SU-DHL-6 (cell line): ENCODE measurements at regions not wholly inside any gene's neighbourhood (a gene's known extent, or its start where the extent isn't known, plus 50 kb on each side); places are given as distances from the start of the nearest gene placed in this dataset.

Experiments used
- H2AFZ ChIP-seq: fragments of 200-600 bp; sonication (generic); 2 replicates; pipeline ENCODE4 v1.6.1; 2014; ENCODE audit warnings: low read depth, mild to moderate bottlenecking, moderate library complexity, mixed read lengths, antibody characterized with exemption, low read length; ENCODE audit not compliant: severe bottlenecking
- H3F3A ChIP-seq: fragments of 200-600 bp; shearing (Covaris generic); 2 replicates; pipeline ENCODE4 v1.6.0; 2016; ENCODE audit warnings: antibody characterized with exemption, mild to moderate bottlenecking; ENCODE audit not compliant: insufficient read depth
- H3K27ac ChIP-seq: fragments of 200-600 bp; sonication (generic); 2 replicates; pipeline ENCODE4 v1.5.1; 2016; ENCODE audit warnings: low read depth, mild to moderate bottlenecking, low read length, moderate library complexity, mixed read lengths
- H3K27me3 ChIP-seq: fragments of 200-600 bp; sonication (generic), shearing (Covaris generic); 2 replicates; pipeline ENCODE4 v1.6.0; 2014; ENCODE audit warnings: mild to moderate bottlenecking, low read length
- H3K36me3 ChIP-seq: fragments of 200-600 bp; sonication (generic); 2 replicates; pipeline ENCODE4 v1.6.1; 2014; ENCODE audit warnings: mild to moderate bottlenecking, low read length, mixed read lengths
- H3K4me2 ChIP-seq: fragments of 300-600, 200-600 bp; shearing (Covaris generic), sonication (generic); 2 replicates; pipeline ENCODE4 v1.6.0; 2014; ENCODE audit warnings: low read length, low read depth, mild to moderate bottlenecking; ENCODE audit not compliant: poor library complexity, severe bottlenecking
- H3K4me3 ChIP-seq: fragments of 200-600 bp; sonication (generic); 2 replicates; pipeline ENCODE4 v1.5.1; 2014; ENCODE audit warnings: antibody characterized with exemption, low read length, mild to moderate bottlenecking, mixed read lengths; ENCODE audit not compliant: insufficient read depth, poor library complexity, severe bottlenecking
- H3K79me2 ChIP-seq: fragments of 200-600 bp; sonication (generic); 2 replicates; pipeline ENCODE4 v1.6.1; 2014; ENCODE audit warnings: mild to moderate bottlenecking, low read length, moderate library complexity; ENCODE audit not compliant: insufficient read depth
- H3K9ac ChIP-seq: fragments of 200-600 bp; sonication (generic); 2 replicates; pipeline ENCODE4 v1.7.0; 2014; ENCODE audit warnings: mild to moderate bottlenecking, low read length
- H3K9me2 ChIP-seq: fragments of 200-600 bp; sonication (generic); replicated peaks from 2 replicates; pipeline ENCODE4 v1.6.1; 2014; ENCODE audit warnings: low read length; ENCODE audit not compliant: insufficient read depth
- H3K9me3 ChIP-seq: fragments of 200-600 bp; sonication (generic); 2 replicates; pipeline ENCODE4 v1.6.1; 2014; ENCODE audit warnings: low read length, mixed read lengths; ENCODE audit not compliant: insufficient read depth
- H4K20me1 ChIP-seq: fragments of 200-600 bp; sonication (generic); 2 replicates; pipeline ENCODE4 v1.6.1; 2014; ENCODE audit warnings: low read depth, mild to moderate bottlenecking, antibody characterized with exemption, low read length, moderate library complexity, mixed read lengths
- CTCF ChIP-seq: fragments of 200-600 bp; sonication (generic); IDR thresholded peaks from one replicate; pipeline ENCODE4 v1.5.1; 2017; ENCODE audit warnings: antibody characterized with exemption, mild to moderate bottlenecking, low read length, moderate library complexity; ENCODE audit not compliant: insufficient read depth, poor library complexity, severe bottlenecking
- EZH2phosphoT487 ChIP-seq: fragments of 200-600 bp; sonication (generic), shearing (Covaris generic); conservative IDR thresholded peaks from 2 replicates; pipeline ENCODE4 v1.6.1; 2018; ENCODE audit warnings: mild to moderate bottlenecking, antibody characterized with exemption, low read length, moderate library complexity, mixed read lengths

GRCh38 chr11:35063488-35063931 is 75.5 kb upstream of the CD44 start:
- Histone ChIP-seq H3K79me2 (no peaks in the 10 kb centered on the region), H3K9me3 (no peaks in the 10 kb centered on the region), H2AFZ (no peak overlapping the region), H3K36me3 (no peaks in the 10 kb centered on the region), H3K4me2 (no peak overlapping the region), H4K20me1 (no peaks in the 10 kb centered on the region), H3F3A (no peaks in the 10 kb centered on the region), H3K9ac (no peak overlapping the region), H3K9me2 (no peaks in the 10 kb centered on the region), H3K27me3 (no peaks in the 10 kb centered on the region), H3K27ac (no peak overlapping the region), H3K4me3 (no peak overlapping the region)
- TF ChIP-seq EZH2phosphoT487 = no peak
- TF ChIP-seq CTCF = no peak

DNA sequence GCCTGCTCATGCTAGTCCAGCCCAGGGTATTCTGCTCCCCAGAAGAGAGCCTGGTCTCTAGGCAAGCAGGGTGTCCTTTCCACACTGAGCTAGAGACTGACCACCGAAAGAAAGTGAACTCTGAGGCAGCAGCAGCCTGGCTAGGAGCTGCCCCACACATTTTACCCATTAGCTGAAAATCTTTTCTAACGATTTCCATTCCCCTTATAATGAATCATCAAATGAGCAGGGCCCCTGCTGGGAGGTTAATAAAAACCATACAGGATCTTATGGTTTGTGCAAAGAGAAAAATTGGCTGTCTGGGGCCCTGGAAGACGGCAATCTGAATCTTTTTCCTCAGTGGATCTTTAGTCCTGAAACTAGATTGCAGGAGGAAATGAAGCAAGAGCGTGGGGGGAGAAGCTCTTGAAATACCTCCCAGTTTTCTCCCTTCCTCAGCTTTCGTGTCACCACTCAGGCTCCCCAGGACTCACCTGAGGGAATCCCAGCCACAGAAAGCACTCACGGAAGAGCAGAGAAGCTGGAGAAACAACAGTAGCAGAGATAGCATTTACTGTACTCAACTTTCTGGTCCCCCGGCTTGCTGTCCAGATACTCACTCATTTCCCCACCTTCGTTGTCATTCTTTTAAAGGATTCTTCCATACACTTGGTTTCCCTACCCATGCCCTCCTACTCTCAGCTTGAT is 74.7 kb upstream of the CD44 start:
- Histone ChIP-seq H3K27ac (no peak overlapping the region), H3F3A (no peaks in the 10 kb centered on the region), H3K9me3 (no peaks in the 10 kb centered on the region), H3K4me3 (no peak overlapping the region), H4K20me1 (no peaks in the 10 kb centered on the region), H2AFZ (no peak overlapping the region), H3K27me3 (no peaks in the 10 kb centered on the region), H3K4me2 (no peak overlapping the region), H3K9me2 (no peaks in the 10 kb centered on the region), H3K9ac (no peak overlapping the region), H3K36me3 (no peaks in the 10 kb centered on the region), H3K79me2 (no peaks in the 10 kb centered on the region)
- TF ChIP-seq EZH2phosphoT487 = no peak
- TF ChIP-seq CTCF = no peak

DNA sequence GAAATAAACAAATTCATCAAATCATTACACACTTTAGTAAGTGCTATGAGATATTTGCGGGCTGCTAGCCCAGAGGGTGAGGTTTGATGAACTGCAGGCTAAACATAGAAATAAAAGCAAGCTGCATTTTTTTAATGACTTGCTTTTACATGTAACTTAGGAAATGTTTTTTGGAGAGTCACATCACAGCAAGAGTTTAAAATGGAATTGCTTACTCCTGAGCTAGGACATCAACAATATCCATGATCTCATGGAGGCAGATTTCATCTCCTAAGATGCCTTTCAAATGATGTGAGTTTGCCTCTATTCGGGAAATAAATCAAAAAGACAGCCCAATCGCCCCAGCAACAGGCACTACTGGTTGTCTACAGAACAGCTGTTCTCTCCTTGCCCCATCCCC is 73.4 kb upstream of the CD44 start:
- Histone ChIP-seq H3K79me2 (no peaks in the 10 kb centered on the region), H2AFZ (no peak overlapping the region), H4K20me1 (no peaks in the 10 kb centered on the region), H3K4me2 (no peak overlapping the region), H3F3A (no peaks in the 10 kb centered on the region), H3K27ac (no peak overlapping the region), H3K36me3 (no peaks in the 10 kb centered on the region), H3K9me3 (no peaks in the 10 kb centered on the region), H3K9me2 (no peaks in the 10 kb centered on the region), H3K4me3 (no peak overlapping the region), H3K27me3 (no peaks in the 10 kb centered on the region), H3K9ac (no peak overlapping the region)
- no peak for TF ChIP-seq EZH2phosphoT487
- no peak for TF ChIP-seq CTCF
